H9 (cell line): ENCODE measurements at regions not wholly inside any gene's neighbourhood (a gene's known extent, or its start where the extent isn't known, plus 50 kb on each side); places are given as distances from the start of the nearest gene placed in this dataset.

Experiments
- DNase-seq: peaks from one replicate; pipeline ENCODE4 v3.0.0-alpha.2; 2017
- H2AFZ ChIP-seq: one replicate; pipeline ENCODE4 v1.6.1; 2013; ENCODE audit warnings: mild to moderate bottlenecking, low read length, control low read depth, moderate library complexity
- H2AK5ac ChIP-seq: 2 replicates; pipeline ENCODE4 v1.6.1; 2013; ENCODE audit warnings: low read length, control low read depth, mixed read lengths; ENCODE audit not compliant: insufficient read length
- H2BK120ac ChIP-seq: one replicate; pipeline ENCODE4 v1.6.1; 2013; ENCODE audit warnings: low read depth, mild to moderate bottlenecking, low read length, control low read depth, inconsistent platforms; ENCODE audit not compliant: poor library complexity, severe bottlenecking
- H2BK12ac ChIP-seq: 2 replicates; pipeline ENCODE4 v1.6.1; 2013; ENCODE audit warnings: low read length, control low read depth, mixed read lengths, low read depth; ENCODE audit not compliant: insufficient read length
- H2BK15ac ChIP-seq: 2 replicates; pipeline ENCODE4 v1.6.1; 2013; ENCODE audit warnings: low read depth, low read length, control low read depth
- H2BK20ac ChIP-seq: one replicate; pipeline ENCODE4 v1.6.1; 2013; ENCODE audit warnings: low read depth, mild to moderate bottlenecking, low read length, control low read depth, inconsistent platforms; ENCODE audit not compliant: poor library complexity, severe bottlenecking
- H2BK5ac ChIP-seq: 2 replicates; pipeline ENCODE4 v1.6.1; 2013; ENCODE audit warnings: low read length, control low read depth, mixed read lengths; ENCODE audit not compliant: insufficient read length
- H3K14ac ChIP-seq: 2 replicates; pipeline ENCODE4 v1.6.1; 2013; ENCODE audit warnings: low read length, control low read depth; ENCODE audit not compliant: insufficient read depth
- H3K18ac ChIP-seq: 2 replicates; pipeline ENCODE4 v1.6.1; 2013; ENCODE audit warnings: low read depth, mild to moderate bottlenecking, mixed read lengths, low read length, control low read depth; ENCODE audit not compliant: insufficient read length
- H3K23ac ChIP-seq: 2 replicates; pipeline ENCODE4 v1.6.1; 2013; ENCODE audit warnings: low read length, control low read depth, mixed read lengths, low read depth; ENCODE audit not compliant: insufficient read length
- H3K23me2 ChIP-seq: 2 replicates; pipeline ENCODE4 v1.6.1; 2013; ENCODE audit warnings: low read depth, mild to moderate bottlenecking, mixed read lengths, low read length, control low read depth; ENCODE audit not compliant: insufficient read length, poor library complexity, severe bottlenecking
- H3K27ac ChIP-seq: 2 replicates; pipeline ENCODE4 v1.5.1; 2013; ENCODE audit warnings: low read length, control low read depth, mixed read lengths, low read depth; ENCODE audit not compliant: insufficient read length
- H3K27me3 ChIP-seq: 2 replicates; pipeline ENCODE4 v1.6.1; 2013; ENCODE audit warnings: low read length, control low read depth, inconsistent platforms; ENCODE audit not compliant: insufficient read depth
- H3K4ac ChIP-seq: 2 replicates; pipeline ENCODE4 v1.6.1; 2013; ENCODE audit warnings: low read depth, mild to moderate bottlenecking, control low read depth, inconsistent platforms, low read length, moderate library complexity
- H3K4me1 ChIP-seq: 2 replicates; pipeline ENCODE4 v1.6.1; 2013; ENCODE audit warnings: low read length, control low read depth, inconsistent platforms; ENCODE audit not compliant: insufficient read depth
- H3K4me2 ChIP-seq: 2 replicates; pipeline ENCODE4 v1.6.1; 2013; ENCODE audit warnings: low read length, control low read depth, mixed read lengths; ENCODE audit not compliant: insufficient read length, insufficient read depth
- H3K56ac ChIP-seq: 2 replicates; pipeline ENCODE4 v1.6.1; 2013; ENCODE audit warnings: low read depth, mild to moderate bottlenecking, mixed read lengths, low read length, control low read depth; ENCODE audit not compliant: insufficient read length
- H3K79me1 ChIP-seq: 2 replicates; pipeline ENCODE4 v1.6.1; 2013; ENCODE audit warnings: low read depth, mild to moderate bottlenecking, moderate library complexity, low read length, control low read depth, inconsistent platforms; ENCODE audit not compliant: insufficient read depth, poor library complexity, severe bottlenecking
- H3K79me2 ChIP-seq: 2 replicates; pipeline ENCODE4 v1.6.1; 2013; ENCODE audit warnings: low read length, control low read depth, inconsistent platforms; ENCODE audit not compliant: insufficient read depth
- H3K9ac ChIP-seq: 2 replicates; pipeline ENCODE4 v1.6.1; 2013; ENCODE audit warnings: low read length, control low read depth, mixed read lengths; ENCODE audit not compliant: insufficient read length; ENCODE audit errors: extremely low read depth
- H3K9me3 ChIP-seq: one replicate; pipeline ENCODE4 v1.6.1; 2013; ENCODE audit warnings: low read depth, low read length, inconsistent platforms; ENCODE audit not compliant: control insufficient read depth
- H3T11ph ChIP-seq: one replicate; pipeline ENCODE4 v1.6.1; 2013; ENCODE audit warnings: mild to moderate bottlenecking, low read length, control low read depth, inconsistent platforms
- H4K20me1 ChIP-seq: one replicate; pipeline ENCODE4 v1.6.1; 2013; ENCODE audit not compliant: control insufficient read depth, insufficient read length, insufficient read depth
- H4K5ac ChIP-seq: 2 replicates; pipeline ENCODE4 v1.6.1; 2013; ENCODE audit warnings: low read depth, mild to moderate bottlenecking, mixed read lengths, low read length, control low read depth; ENCODE audit not compliant: insufficient read length
- H4K8ac ChIP-seq: replicated peaks from 2 replicates; pipeline ENCODE4 v1.6.1; 2013; ENCODE audit warnings: low read length, control low read depth, mixed read lengths, low read depth; ENCODE audit not compliant: insufficient read length
- H4K91ac ChIP-seq: 2 replicates; pipeline ENCODE4 v1.6.1; 2013; ENCODE audit warnings: low read depth, mild to moderate bottlenecking, moderate library complexity, mixed read lengths, low read length, control low read depth; ENCODE audit not compliant: insufficient read length
- H3K27ac Mint-ChIP-seq, 3 experiments: 2 replicates in 2 of 3; 3 replicates in 1 of 3; pipeline ENCODE4 v1.8.0; 2020 to 2021; ENCODE audit warnings: mixed read lengths in 3 of 3, mild to moderate bottlenecking in 1 of 3, moderate library complexity in 1 of 3
- H3K27me3 Mint-ChIP-seq: 2 replicates; pipeline ENCODE4 v1.8.0; 2021; ENCODE audit warnings: low read depth, mild to moderate bottlenecking, moderate library complexity, mixed read lengths
- H3K36me3 Mint-ChIP-seq, 3 experiments: 2 replicates in 2 of 3; 3 replicates in 1 of 3; pipeline ENCODE4 v1.8.0; 2020 to 2021; ENCODE audit warnings: low read depth in 3 of 3, mixed read lengths in 3 of 3; ENCODE audit not compliant: insufficient read depth in 1 of 3
- H3K4me1 Mint-ChIP-seq, 2 experiments: 2 replicates each; pipeline ENCODE4 v1.8.0; 2020; ENCODE audit warnings: mixed read lengths in 2 of 2
- H3K4me3 Mint-ChIP-seq, 2 experiments: 2 replicates in 1 of 2; 3 replicates in 1 of 2; pipeline ENCODE4 v1.8.0; 2020 to 2021; ENCODE audit warnings: mild to moderate bottlenecking in 2 of 2, mixed read lengths in 2 of 2, moderate library complexity in 1 of 2
- H3K9me3 Mint-ChIP-seq, 2 experiments: 2 replicates in 1 of 2; 3 replicates in 1 of 2; pipeline ENCODE4 v1.8.0; 2020; ENCODE audit warnings: mild to moderate bottlenecking in 2 of 2, mixed read lengths in 2 of 2, moderate library complexity in 1 of 2
- CTCF ChIP-seq: fragments of 200-600 bp; sonication (generic); conservative IDR thresholded peaks from 3 replicates; pipeline ENCODE4 v1.8.0; 2021; ENCODE audit warnings: antibody characterized with exemption, mild to moderate bottlenecking
- WGBS: extraction: QIAGEN DNeasy Blood & Tissue Kit; methylation state at CpG from one replicate; pipeline ENCODE4 v1.1.7; 2013; ENCODE audit warnings: missing lambda C conversion rate, low lambda C conversion rate, mixed read lengths; ENCODE audit not compliant: insufficient read length; ENCODE audit errors: extremely low coverage; 5-methylcytosine and 5-hydroxymethylcytosine counted together

- Histone ChIP-seq H3K14ac (no peak overlapping the region), H4K20me1 (no peaks in the 10 kb centered on the region), H3K18ac (no peak overlapping the region), H2AFZ (no peak overlapping the region), H3K56ac (no peak overlapping the region), H2BK15ac (no peak overlapping the region), H3T11ph (no peak overlapping the region), H2AK5ac (no peak overlapping the region), H3K23me2 (no peaks in the 10 kb centered on the region), H2BK120ac (no peak overlapping the region), H3K4me2 (no peak overlapping the region), H2BK20ac (no peak overlapping the region), H3K4ac (no peak overlapping the region), H3K9ac (no peak overlapping the region), H3K9me3 (no peaks in the 10 kb centered on the region), H3K79me1 (no peaks in the 10 kb centered on the region), H2BK5ac (no peak overlapping the region), H4K91ac (no peak overlapping the region), H3K79me2 (no peaks in the 10 kb centered on the region), H4K5ac (no peak overlapping the region), H3K23ac (no peak overlapping the region), H3K27me3 (no peaks in the 10 kb centered on the region), H4K8ac (no peak overlapping the region), H3K4me1 (peaks cover 2% of the 10 kb centered on the region; the same call in 1 of the 2 replicates), H3K27ac (no peak overlapping the region), H2BK12ac (no peak overlapping the region)
- no peak overlapping the region for H3K27ac Mint-ChIP-seq
- no peak for TF ChIP-seq CTCF
- H3K36me3 Mint-ChIP-seq: peaks cover 0 to 4% (median 0%) of the 10 kb centered on the region in 3 experiments; a peak in 1 of 7 replicates
- no peak overlapping the region for H3K4me3 Mint-ChIP-seq
- no peaks in the 10 kb centered on the region for H3K9me3 Mint-ChIP-seq
- no CpG with 5 or more reads among the region's 1 CpG for WGBS
- no peak for DNase-seq
- H3K27me3 Mint-ChIP-seq: peaks cover 4% of the 10 kb centered on the region; the same call in 1 of the 2 replicates
- peaks cover 21 to 30% of the 10 kb centered on the region in 2 experiments for H3K4me1 Mint-ChIP-seq
Observed at GRCh38 chr15:47968593-47968992, 152.2 kb upstream of the SLC24A5 start.
